ENCODE measurements at regions not wholly inside any gene's neighbourhood (a gene's known extent, or its start where the extent isn't known, plus 50 kb on each side); places are given as distances from the start of the nearest gene placed in this dataset.

DNA sequence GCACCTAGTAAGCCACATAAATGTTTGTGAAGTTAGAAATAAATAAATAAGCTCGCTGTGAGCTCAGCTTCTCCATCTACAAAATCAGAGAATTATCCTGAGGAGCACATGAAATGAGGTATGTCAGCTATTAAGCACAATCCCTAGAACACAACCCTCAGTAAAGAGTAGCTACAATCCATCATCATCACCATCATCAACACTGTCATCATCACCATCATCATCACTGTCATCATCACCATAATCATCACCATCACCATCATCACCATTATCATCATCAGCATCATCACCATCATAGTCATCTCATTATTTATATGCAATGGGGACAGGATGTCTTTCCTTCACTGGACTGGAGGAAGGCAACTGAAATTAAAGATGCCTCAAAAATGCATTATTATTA, 189.6 kb downstream of the NPHP4 start:
- intact Hi-C loops (cut with DNase I; ENCODE audit: low total_unique reads) = no loop called here
- 88 to 91% methylated on average over 1 of the region's 1 CpG for WGBS, 2 donors
- DNase-seq (ENCODE audit: low spot score in 2 of 2) = no peak
- no peak overlapping the region for H3K4me3 ChIP-seq (ENCODE audit: low read depth, poor library complexity, severe bottlenecking)
- TF ChIP-seq POLR2A (IDR thresholded peaks at IDR 0.05) = no peak

- 89 to 94% methylated on average over 7 of the region's 7 CpGs for WGBS, 2 donors
- DNase-seq (ENCODE audit: low spot score in 2 of 2) = no peak
- H3K4me3 ChIP-seq (ENCODE audit: low read depth, poor library complexity, severe bottlenecking) = no peak overlapping the region
- intact Hi-C loops (cut with DNase I; ENCODE audit: low total_unique reads) = no loop called here
- TF ChIP-seq POLR2A (IDR thresholded peaks at IDR 0.05) (no peak), CTCF (IDR thresholded peaks at IDR 0.05) (no peak)
Observed at GRCh38 chr1:5798904-5799303, 193.3 kb downstream of the NPHP4 start.

DNA sequence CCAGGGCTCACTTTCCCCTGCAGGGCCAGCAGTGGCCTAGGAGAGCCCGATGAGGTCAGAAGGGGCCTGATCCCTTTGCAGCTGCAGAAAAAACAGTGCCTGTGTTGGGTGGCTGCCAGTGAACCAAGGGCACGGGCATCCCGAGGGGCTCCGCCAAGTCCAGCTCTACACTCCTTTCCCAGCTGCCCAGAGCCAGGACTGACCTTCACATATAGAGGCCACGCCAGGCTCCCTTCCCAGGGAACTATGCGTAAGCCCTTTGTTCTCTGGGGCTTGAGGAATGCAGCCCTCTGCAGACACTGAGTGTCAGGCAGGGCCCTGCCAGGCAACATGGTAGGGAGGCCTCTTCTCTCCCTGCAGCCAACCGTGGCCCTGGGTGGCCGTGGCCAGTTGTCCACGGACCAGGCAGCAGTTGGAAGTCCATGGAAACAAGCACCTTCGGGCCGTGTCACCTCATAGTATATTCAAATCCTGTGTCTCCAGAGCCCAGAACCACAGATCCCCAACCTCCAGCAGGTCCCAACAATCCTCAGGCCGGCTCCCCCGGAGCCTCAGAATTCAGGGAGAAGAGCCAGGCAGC, 194.0 kb downstream of the NPHP4 start:
- H3K4me3 ChIP-seq (ENCODE audit: low read depth, poor library complexity, severe bottlenecking) = no peak overlapping the region
- no peak for TF ChIP-seq CTCF (IDR thresholded peaks at IDR 0.05)
- no peak for TF ChIP-seq POLR2A (IDR thresholded peaks at IDR 0.05)
- intact Hi-C loops (cut with DNase I; ENCODE audit: low total_unique reads) = no loop called here
- 61 to 78% methylated on average over 9 to 13 of the region's 13 CpGs for WGBS, 2 donors
- no peak for DNase-seq (ENCODE audit: low spot score in 2 of 2)

- no peak for DNase-seq (ENCODE audit: low spot score in 2 of 2)
- TF ChIP-seq CTCF (IDR thresholded peaks at IDR 0.05) = no peak
- no peak for TF ChIP-seq POLR2A (IDR thresholded peaks at IDR 0.05)
- intact Hi-C loops (cut with DNase I; ENCODE audit: low total_unique reads) = no loop called here
- WGBS, 2 donors = 90 to 92% methylated on average over 2 of the region's 2 CpGs
- H3K4me3 ChIP-seq (ENCODE audit: low read depth, poor library complexity, severe bottlenecking) = no peak overlapping the region
Observed at GRCh38 chr1:5796028-5796427, 196.2 kb downstream of the NPHP4 start.

GRCh38 chr1:5794279-5794678, 197.9 kb downstream of the NPHP4 start:
- TF ChIP-seq POLR2A (IDR thresholded peaks at IDR 0.05) = no peak
- intact Hi-C loops (cut with DNase I; ENCODE audit: low total_unique reads) = no loop called here
- WGBS, 2 donors = 87 to 91% methylated on average over 7 of the region's 7 CpGs

GRCh38 chr1:5793516-5793915, 198.7 kb downstream of the NPHP4 start:
- 63 to 83% methylated on average over 4 of the region's 4 CpGs for WGBS, 2 donors
- intact Hi-C loops (cut with DNase I; ENCODE audit: low total_unique reads) = no loop called here
- no peak for TF ChIP-seq CTCF (IDR thresholded peaks at IDR 0.05)
- no peak for TF ChIP-seq POLR2A (IDR thresholded peaks at IDR 0.05)
- no peak for DNase-seq (ENCODE audit: low spot score in 2 of 2)
- no peak overlapping the region for H3K4me3 ChIP-seq (ENCODE audit: low read depth, poor library complexity, severe bottlenecking)

More at GRCh38 chr1:5794279-5794678, 197.9 kb downstream of the NPHP4 start:
- DNase-seq (ENCODE audit: low spot score in 2 of 2) = no peak
- no peak overlapping the region for H3K4me3 ChIP-seq (ENCODE audit: low read depth, poor library complexity, severe bottlenecking)

GRCh38 chr1:5781079-5781478, 211.1 kb downstream of the NPHP4 start:
- TF ChIP-seq POLR2A (IDR thresholded peaks at IDR 0.05) (no peak), CTCF (IDR thresholded peaks at IDR 0.05) (no peak)
- intact Hi-C loops (cut with DNase I; ENCODE audit: low total_unique reads) = no loop called here
- H3K4me3 ChIP-seq (ENCODE audit: low read depth, poor library complexity, severe bottlenecking) = no peak overlapping the region
- 72 to 83% methylated on average over 6 of the region's 6 CpGs for WGBS, 2 donors
- no peak for DNase-seq (ENCODE audit: low spot score in 2 of 2)

Measured in lower leg skin (tissue), 4 donors.